ENCODE measurements at regions not wholly inside any gene's neighbourhood (a gene's known extent, or its start where the extent isn't known, plus 50 kb on each side); places are given as distances from the start of the nearest gene placed in this dataset.

- no peak for TF ChIP-seq CTCF (IDR thresholded peaks at IDR 0.05; ENCODE audit: extremely low read depth, insufficient read depth, missing control alignments)
- no peak for DNase-seq (ENCODE audit: low spot score)
- in situ Hi-C loops (cut with MboI; ENCODE audit: low pct_unique_long_range_greater_than_20kb, low sequenced_read_pairs, unreplicated experiment) = no loop called here
These were observed 1323.9 kb upstream of the SPRY2 start for GRCh38 chr13:81664872-81665271.

GRCh38 chr13:81659984-81660383 lies 1319.1 kb upstream of the SPRY2 start:
- in situ Hi-C loops (cut with MboI; ENCODE audit: low pct_unique_long_range_greater_than_20kb, low sequenced_read_pairs, unreplicated experiment) = no loop called here
- DNase-seq (ENCODE audit: low spot score) = no peak
- no peak for TF ChIP-seq CTCF (IDR thresholded peaks at IDR 0.05; ENCODE audit: extremely low read depth, insufficient read depth, missing control alignments)

DNA sequence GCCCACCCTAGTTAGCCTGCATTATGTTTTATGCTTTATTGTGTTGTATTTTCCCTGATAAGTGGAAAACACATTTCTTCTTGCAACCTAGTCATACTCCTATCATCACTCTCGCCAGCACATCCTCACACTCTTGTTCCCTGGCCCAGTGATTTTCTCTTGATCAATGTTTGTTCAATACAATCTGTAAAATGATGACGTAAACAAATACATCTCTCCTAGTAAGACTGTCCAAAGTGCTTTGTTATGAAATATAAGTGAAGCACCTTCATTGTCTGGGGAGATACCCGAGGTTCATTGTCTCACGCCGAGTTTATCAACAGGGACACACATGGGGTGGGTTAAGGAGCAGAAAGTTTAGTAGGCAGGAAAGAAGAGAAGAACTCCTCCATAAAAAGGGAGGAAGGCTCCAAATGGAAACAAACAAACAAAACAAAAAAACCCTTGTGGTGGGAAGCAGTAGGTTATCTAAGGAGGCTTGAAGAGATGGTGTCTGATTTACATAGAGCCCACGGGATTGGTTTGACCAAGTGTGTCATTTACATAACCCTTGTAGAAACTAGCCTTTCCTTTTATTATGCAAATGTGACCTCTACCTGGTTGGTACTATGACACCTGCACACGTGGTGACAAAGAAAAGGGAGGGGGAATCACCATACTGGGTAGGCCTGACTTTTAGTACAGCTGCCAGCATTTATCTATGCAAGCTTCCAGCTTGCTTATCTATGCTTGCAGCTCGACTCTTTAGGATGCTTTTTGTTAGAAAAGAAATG lies 1317.9 kb upstream of the SPRY2 start:
- DNase-seq (ENCODE audit: low spot score) = no peak
- in situ Hi-C loops (cut with MboI; ENCODE audit: low pct_unique_long_range_greater_than_20kb, low sequenced_read_pairs, unreplicated experiment) = no loop called here
- TF ChIP-seq CTCF (IDR thresholded peaks at IDR 0.05; ENCODE audit: extremely low read depth, insufficient read depth, missing control alignments) = no peak

GRCh38 chr13:81639984-81640582 lies 1299.2 kb upstream of the SPRY2 start:
- in situ Hi-C loops (cut with MboI; ENCODE audit: low pct_unique_long_range_greater_than_20kb, low sequenced_read_pairs, unreplicated experiment) = no loop called here
- TF ChIP-seq CTCF (IDR thresholded peaks at IDR 0.05; ENCODE audit: extremely low read depth, insufficient read depth, missing control alignments) = peak; percentile 44
- DNase-seq (ENCODE audit: low spot score) = peak; percentile 2

GRCh38 chr13:81637457-81637856 lies 1296.5 kb upstream of the SPRY2 start:
- in situ Hi-C loops (cut with MboI; ENCODE audit: low pct_unique_long_range_greater_than_20kb, low sequenced_read_pairs, unreplicated experiment) = no loop called here
- no peak for DNase-seq (ENCODE audit: low spot score)
- TF ChIP-seq CTCF (IDR thresholded peaks at IDR 0.05; ENCODE audit: extremely low read depth, insufficient read depth, missing control alignments) = no peak

DNA sequence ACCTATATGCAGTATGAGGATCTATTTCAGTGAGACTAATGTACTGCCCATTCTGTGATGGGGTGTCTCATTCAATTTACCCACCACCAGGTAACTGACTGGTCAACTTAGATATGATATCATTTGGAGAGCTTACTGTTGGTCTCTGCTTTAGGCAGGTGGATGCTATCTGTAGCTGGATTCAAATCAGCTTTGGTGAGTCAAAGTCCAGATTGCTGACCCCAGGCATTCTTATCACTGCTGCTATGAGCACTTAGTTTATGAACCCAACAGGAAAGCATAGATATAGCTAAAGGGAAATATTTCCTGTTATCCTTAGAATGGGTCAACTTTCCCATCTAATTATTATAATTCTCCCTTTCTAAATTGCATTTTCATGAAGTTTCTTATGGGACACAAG lies 1295.2 kb upstream of the SPRY2 start:
- no peak for TF ChIP-seq CTCF (IDR thresholded peaks at IDR 0.05; ENCODE audit: extremely low read depth, insufficient read depth, missing control alignments)
- in situ Hi-C loops (cut with MboI; ENCODE audit: low pct_unique_long_range_greater_than_20kb, low sequenced_read_pairs, unreplicated experiment) = no loop called here
- DNase-seq (ENCODE audit: low spot score) = no peak
